ENCODE measurements at regions not wholly inside any gene's neighbourhood (a gene's known extent, or its start where the extent isn't known, plus 50 kb on each side); places are given as distances from the start of the nearest gene placed in this dataset.

- Histone ChIP-seq H4K20me1 (ENCODE audit: control insufficient read depth, insufficient read depth, low read length, poor library complexity, severe bottlenecking) (no peaks in the 10 kb centered on the region), H3K27me3 (replicated peaks in 1 of 4; ENCODE audit: control extremely low read depth in 1 of 4, control insufficient read depth in 3 of 4, insufficient read depth in 4 of 4, low read length in 3 of 4) (peaks cover 0 to 19% (median 4%) of the 10 kb centered on the region in 4 experiments), H3K4me2 (replicated peaks; ENCODE audit: low read depth, low read length, poor library complexity, severe bottlenecking) (no peak overlapping the region), H3K27ac (ENCODE audit: low read length in 2 of 2) (no peak overlapping the region), H3K4me1 (ENCODE audit: control insufficient read depth in 2 of 2, insufficient read depth in 2 of 2, low read length in 2 of 2) (no peaks in the 10 kb centered on the region), H3K4me3 (ENCODE audit: control extremely low read depth in 1 of 5, extremely low read depth in 1 of 5, insufficient read depth in 1 of 5, low read depth in 2 of 5, low read length in 4 of 5) (no peak overlapping the region), H3K9me3 (ENCODE audit: control extremely low read depth in 1 of 3, control insufficient read depth in 2 of 3, insufficient read depth in 1 of 3, low read length in 2 of 3) (no peaks in the 10 kb centered on the region), H3K36me3 (replicated peaks in 1 of 2; ENCODE audit: control extremely low read depth in 1 of 2, control insufficient read depth in 1 of 2, extremely low read depth in 1 of 2, insufficient read depth in 2 of 2, low read length in 1 of 2) (no peaks in the 10 kb centered on the region), H3K9ac (ENCODE audit: low read length) (no peak overlapping the region), H3K79me2 (ENCODE audit: control insufficient read depth, insufficient read depth, low read length) (no peaks in the 10 kb centered on the region), H2AFZ (ENCODE audit: insufficient read depth, low read depth, low read length, poor library complexity, severe bottlenecking) (no peak overlapping the region)
- Mint-ChIP-seq H3K4me1 (no peaks in the 10 kb centered on the region), H3K4me3 (no peak overlapping the region), H3K9me3 (ENCODE audit: insufficient read depth) (no peaks in the 10 kb centered on the region), H3K27ac (no peak overlapping the region), H3K27me3 (peaks cover 47% of the 10 kb centered on the region)
- ATAC-seq (ENCODE audit: low read depth) (no peak), DNase-seq (no peak)
- POLR2A ChIA-PET = no interaction called here
- intact Hi-C loops (cut with micrococcal nuclease) = no loop called here
- CTCF ChIA-PET = no interaction called here
- TF ChIP-seq EZH2 (IDR thresholded peaks at IDR 0.05; ENCODE audit: borderline replicate concordance, insufficient read depth, low read depth, low read length, poor library complexity, severe bottlenecking) = no peak
- TF ChIP-seq, protein P1, sequence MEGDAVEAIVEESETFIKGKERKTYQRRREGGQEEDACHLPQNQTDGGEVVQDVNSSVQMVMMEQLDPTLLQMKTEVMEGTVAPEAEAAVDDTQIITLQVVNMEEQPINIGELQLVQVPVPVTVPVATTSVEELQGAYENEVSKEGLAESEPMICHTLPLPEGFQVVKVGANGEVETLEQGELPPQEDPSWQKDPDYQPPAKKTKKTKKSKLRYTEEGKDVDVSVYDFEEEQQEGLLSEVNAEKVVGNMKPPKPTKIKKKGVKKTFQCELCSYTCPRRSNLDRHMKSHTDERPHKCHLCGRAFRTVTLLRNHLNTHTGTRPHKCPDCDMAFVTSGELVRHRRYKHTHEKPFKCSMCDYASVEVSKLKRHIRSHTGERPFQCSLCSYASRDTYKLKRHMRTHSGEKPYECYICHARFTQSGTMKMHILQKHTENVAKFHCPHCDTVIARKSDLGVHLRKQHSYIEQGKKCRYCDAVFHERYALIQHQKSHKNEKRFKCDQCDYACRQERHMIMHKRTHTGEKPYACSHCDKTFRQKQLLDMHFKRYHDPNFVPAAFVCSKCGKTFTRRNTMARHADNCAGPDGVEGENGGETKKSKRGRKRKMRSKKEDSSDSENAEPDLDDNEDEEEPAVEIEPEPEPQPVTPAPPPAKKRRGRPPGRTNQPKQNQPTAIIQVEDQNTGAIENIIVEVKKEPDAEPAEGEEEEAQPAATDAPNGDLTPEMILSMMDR (IDR thresholded peaks at IDR 0.05) = no peak
- WGBS (ENCODE audit: insufficient coverage) = 90% methylated on average over 1 of the region's 1 CpG
These were observed 106.0 kb upstream of the LRIG1 start for GRCh38 chr3:66606868-66607267.

DNA sequence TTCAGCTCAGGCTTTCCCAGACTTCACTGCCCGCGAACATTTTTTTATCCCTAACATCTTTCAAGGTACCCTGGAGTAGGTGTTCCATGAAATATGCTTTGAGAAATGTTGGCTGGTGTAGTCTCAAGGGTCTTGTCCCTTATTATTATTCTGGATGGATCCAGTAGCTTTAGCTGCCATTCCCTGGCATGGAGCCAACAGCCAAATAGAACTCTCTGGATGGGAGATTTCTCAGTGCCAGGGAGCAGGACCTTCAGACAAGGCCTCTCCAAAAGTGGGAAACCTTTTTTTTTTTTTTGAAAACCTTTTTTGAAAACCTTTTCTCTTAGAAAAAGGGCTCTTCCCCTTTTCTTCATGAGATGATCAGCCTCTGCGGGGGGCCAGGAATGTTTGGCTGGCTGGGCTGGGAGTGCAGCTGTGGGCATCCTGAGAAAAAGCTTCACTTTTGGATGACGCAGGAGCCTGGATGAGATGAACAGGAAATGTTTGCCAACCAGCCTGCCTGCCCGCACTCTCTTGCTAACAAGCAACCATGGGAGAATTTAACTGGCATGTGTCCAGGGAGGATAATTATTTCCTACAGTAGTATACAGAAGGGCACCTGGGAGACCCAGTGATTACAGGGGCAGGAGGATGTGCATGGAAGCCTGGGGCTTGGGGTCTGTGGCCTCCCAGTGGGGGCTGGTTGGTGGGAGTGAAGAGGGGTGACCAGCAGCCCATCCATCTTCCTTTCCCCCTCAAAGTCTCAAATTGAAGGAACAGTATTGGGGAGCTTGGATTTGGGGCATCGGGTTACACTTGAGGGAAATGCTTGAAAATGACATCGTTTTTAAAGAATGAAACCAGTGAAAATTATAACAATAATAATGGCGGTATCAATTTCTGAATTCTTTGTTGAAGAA lies 109.1 kb upstream of the LRIG1 start:
- intact Hi-C loops (cut with micrococcal nuclease) = no loop called here
- POLR2A ChIA-PET = no interaction called here
- WGBS (ENCODE audit: insufficient coverage) = 94% methylated on average over 2 of the region's 8 CpGs
- Mint-ChIP-seq H3K27ac (no peak overlapping the region), H3K4me3 (no peak overlapping the region), H3K4me1 (no peaks in the 10 kb centered on the region), H3K9me3 (ENCODE audit: insufficient read depth) (no peaks in the 10 kb centered on the region), H3K27me3 (peaks cover 36% of the 10 kb centered on the region)
- Histone ChIP-seq H3K4me2 (replicated peaks; ENCODE audit: low read depth, low read length, poor library complexity, severe bottlenecking) (no peak overlapping the region), H3K4me3 (ENCODE audit: control extremely low read depth in 1 of 5, extremely low read depth in 1 of 5, insufficient read depth in 1 of 5, low read depth in 2 of 5, low read length in 4 of 5) (no peak overlapping the region), H3K27ac (ENCODE audit: low read length in 2 of 2) (no peak overlapping the region), H2AFZ (ENCODE audit: insufficient read depth, low read depth, low read length, poor library complexity, severe bottlenecking) (no peak overlapping the region), H3K9ac (ENCODE audit: low read length) (no peak overlapping the region), H3K79me2 (ENCODE audit: control insufficient read depth, insufficient read depth, low read length) (no peaks in the 10 kb centered on the region), H3K9me3 (ENCODE audit: control extremely low read depth in 1 of 3, control insufficient read depth in 2 of 3, insufficient read depth in 1 of 3, low read length in 2 of 3) (no peaks in the 10 kb centered on the region), H3K4me1 (ENCODE audit: control insufficient read depth in 2 of 2, insufficient read depth in 2 of 2, low read length in 2 of 2) (no peaks in the 10 kb centered on the region), H3K36me3 (replicated peaks in 1 of 2; ENCODE audit: control extremely low read depth in 1 of 2, control insufficient read depth in 1 of 2, extremely low read depth in 1 of 2, insufficient read depth in 2 of 2, low read length in 1 of 2) (no peaks in the 10 kb centered on the region), H3K27me3 (replicated peaks in 1 of 4; ENCODE audit: control extremely low read depth in 1 of 4, control insufficient read depth in 3 of 4, insufficient read depth in 4 of 4, low read length in 3 of 4) (peaks cover 0 to 22% (median 0%) of the 10 kb centered on the region in 4 experiments), H4K20me1 (ENCODE audit: control insufficient read depth, insufficient read depth, low read length, poor library complexity, severe bottlenecking) (no peaks in the 10 kb centered on the region)
- ATAC-seq (ENCODE audit: low read depth) (no peak), DNase-seq (no peak)
- CTCF ChIA-PET = no interaction called here
- TF ChIP-seq, protein P1 (IDR thresholded peaks at IDR 0.05) = no peak
- no peak for TF ChIP-seq EZH2 (IDR thresholded peaks at IDR 0.05; ENCODE audit: borderline replicate concordance, insufficient read depth, low read depth, low read length, poor library complexity, severe bottlenecking)

All from B cell (primary cell).